HepG2 (cell line): ENCODE measurements at regions not wholly inside any gene's neighbourhood (a gene's known extent, or its start where the extent isn't known, plus 50 kb on each side); places are given as distances from the start of the nearest gene placed in this dataset.

Source experiments
- ATAC-seq: fragments of 200-7000 bp; cut with Tn5 transposase; 3 replicates; pipeline ENCODE4 v1.9.1; 2020; ENCODE audit warnings: mild to moderate bottlenecking, moderate library complexity
- BruUV-seq: library from RNA; stranded (reverse); fragments of 400-500 nt; replicated peaks from 2 replicates; lab custom pipeline; 2021; lab: Mats Ljungman, UMichigan
- CTCF ChIA-PET: fragments of 300-600 bp; formaldehyde crosslinking; extraction: SDS; loops from one replicate; lab custom pipeline; 2021; ENCODE audit warnings: low total read pairs, inconsistent platforms, low intra/inter-chr PET ratio; lab: Yijun Ruan, JAX
- POLR2A ChIA-PET: fragments of 350-600 bp; sonication (Branson Sonifier 250); formaldehyde crosslinking; loops from one replicate; lab custom pipeline; 2020; ENCODE audit warnings: antibody characterized with exemption, inconsistent platforms; lab: Yijun Ruan, JAX
- DNase-seq: peaks from one replicate; pipeline ENCODE4 v3.0.0-alpha.2; 2015; ENCODE audit warnings: low spot score
- FAIRE-seq: peaks from 3 replicates; lab custom pipeline; 2011; peaks lifted over from hg19 to GRCh38; lab: Jason Lieb, UNC
- H2AFZ ChIP-seq: one replicate; pipeline ENCODE4 v1.6.1; 2011; ENCODE audit warnings: low read length, inconsistent platforms
- H3K27ac ChIP-seq: fragments of 300-600 bp; 3 replicates; pipeline ENCODE4 v1.8.0; 2011; ENCODE audit warnings: mixed run types, mild to moderate bottlenecking, mixed read lengths, low read length, inconsistent platforms; ENCODE audit not compliant: insufficient read depth; ENCODE audit errors: extremely low read length
- H3K27me3 ChIP-seq, 2 experiments: fragments of 200-600 bp in 1 of 2; 2 replicates in 1 of 2; 3 replicates in 1 of 2; pipeline versions ENCODE4 v1.6.0 to v1.8.0; 2011; ENCODE audit warnings: low read length in 2 of 2, mild to moderate bottlenecking in 2 of 2, moderate library complexity in 2 of 2, inconsistent platforms in 1 of 2; ENCODE audit not compliant: insufficient read depth in 2 of 2, control insufficient read depth in 1 of 2
- H3K36me3 ChIP-seq, 2 experiments: fragments of 200-600 bp in 1 of 2; replicated peaks in 1 of 2; 2 replicates in 1 of 2; 3 replicates in 1 of 2; pipeline versions ENCODE4 v1.5.1 to v1.8.0; 2011; ENCODE audit warnings: low read length in 2 of 2, inconsistent platforms in 1 of 2; ENCODE audit not compliant: insufficient read depth in 2 of 2, control insufficient read depth in 1 of 2
- H3K4me1 ChIP-seq: 2 replicates; pipeline ENCODE4 v1.5.1; 2012; ENCODE audit warnings: low read length, inconsistent platforms; ENCODE audit not compliant: insufficient read depth
- H3K4me2 ChIP-seq: 2 replicates; pipeline ENCODE4 v1.6.0; 2011; ENCODE audit warnings: low read depth, low read length, inconsistent platforms
- H3K4me3 ChIP-seq, 3 experiments: fragments of 200-600 bp in 1 of 3; sonication (generic), shearing (Covaris generic) in 1 of 3; replicated peaks in 1 of 3; 2 replicates each; pipeline ENCODE4 v1.5.1; 2011 to 2016; ENCODE audit warnings: low read length in 3 of 3, inconsistent platforms in 2 of 3, low read depth in 2 of 3, mild to moderate bottlenecking in 2 of 3, control low read depth in 1 of 3, mixed read lengths in 1 of 3; ENCODE audit not compliant: insufficient read depth in 1 of 3
- H3K79me2 ChIP-seq: one replicate; pipeline ENCODE4 v1.6.1; 2011; ENCODE audit warnings: low read length, inconsistent platforms; ENCODE audit not compliant: insufficient read depth
- H3K9ac ChIP-seq: 2 replicates; pipeline ENCODE4 v1.6.0; 2011; ENCODE audit warnings: mild to moderate bottlenecking, low read depth, low read length, inconsistent platforms; ENCODE audit not compliant: insufficient read depth
- H3K9me3 ChIP-seq: 2 replicates; pipeline ENCODE4 v1.5.1; 2012; ENCODE audit warnings: mild to moderate bottlenecking, low read length
- H4K20me1 ChIP-seq: 2 replicates; pipeline ENCODE4 v1.6.0; 2011; ENCODE audit warnings: inconsistent platforms, mild to moderate bottlenecking, low read length, moderate library complexity; ENCODE audit not compliant: insufficient read depth
- HMGA1 ChIP-seq: sonication (generic); formaldehyde crosslinking; conservative IDR thresholded peaks from 2 replicates; pipeline ENCODE4 v1.4.0; 2020; ENCODE audit warnings: missing genetic modification reagents
- NFKB2 ChIP-seq: sonication (generic); formaldehyde crosslinking; IDR thresholded peaks from 2 replicates; pipeline ENCODE4 v1.4.0; 2020; ENCODE audit warnings: missing genetic modification reagents, borderline replicate concordance
- SSRP1 ChIP-seq: IDR thresholded peaks from 2 replicates; pipeline ENCODE4 v1.6.1; 2016; ENCODE audit warnings: control low read depth
- TMF1 ChIP-seq: sonication (generic); formaldehyde crosslinking; IDR thresholded peaks from 2 replicates; pipeline ENCODE4 v1.8.1; 2022; ENCODE audit warnings: low read depth, missing genetic modification reagents
- TOE1 ChIP-seq: sonication (generic); formaldehyde crosslinking; IDR thresholded peaks from 2 replicates; pipeline ENCODE4 v1.4.0; 2020; ENCODE audit warnings: mild to moderate bottlenecking, missing genetic modification reagents
- ZBTB42 ChIP-seq: sonication (generic); formaldehyde crosslinking; IDR thresholded peaks from 2 replicates; pipeline ENCODE4 v1.5.0; 2020; ENCODE audit warnings: mild to moderate bottlenecking, missing genetic modification reagents
- ZMYM3 ChIP-seq: sonication (generic); formaldehyde crosslinking; IDR thresholded peaks from 2 replicates; pipeline ENCODE4 v1.5.1; 2020; ENCODE audit warnings: mild to moderate bottlenecking, missing genetic modification reagents
- ZNF235 ChIP-seq: sonication (generic); formaldehyde crosslinking; IDR thresholded peaks from 2 replicates; pipeline ENCODE4 v1.8.1; 2023; ENCODE audit warnings: mild to moderate bottlenecking, missing genetic modification reagents, borderline replicate concordance
- ZNF557 ChIP-seq: sonication (generic); formaldehyde crosslinking; IDR thresholded peaks from 2 replicates; pipeline ENCODE4 v1.4.0; 2020; ENCODE audit warnings: missing genetic modification reagents
- ZNF761 ChIP-seq: sonication (generic); formaldehyde crosslinking; conservative IDR thresholded peaks from 2 replicates; pipeline ENCODE4 v1.4.0; 2020; ENCODE audit warnings: mild to moderate bottlenecking, missing genetic modification reagents
- WGBS: methylation state at CpG from one replicate; pipeline ENCODE4 v1.1.6; 2017; ENCODE audit warnings: low lambda C conversion rate; 5-methylcytosine and 5-hydroxymethylcytosine counted together
- in situ Hi-C: cut with HindIII; loops from 2 replicates; pipeline ENCODE4 v1.10.0; 2017; ENCODE audit warnings: low pct_unique_long_range_greater_than_20kb; ENCODE audit not compliant: extremely low pct_ligation_motif_present
- intact Hi-C: fragments of 100-400 bp; cut with micrococcal nuclease; formaldehyde crosslinking; loops from one replicate; pipeline ENCODE4 v1.10.0; 2022; ENCODE audit not compliant: unreplicated experiment
- TF ChIP-seq, protein P1 (sequence below): sonication (generic); formaldehyde crosslinking; conservative IDR thresholded peaks from 2 replicates; pipeline ENCODE4 v1.4.0; 2020; ENCODE audit warnings: missing genetic modification reagents
- TF ChIP-seq, protein P2 (sequence below): sonication (generic); formaldehyde crosslinking; IDR thresholded peaks from 2 replicates; pipeline ENCODE4 v1.8.1; 2022; ENCODE audit warnings: low read depth, mild to moderate bottlenecking, missing genetic modification reagents
- TF ChIP-seq, protein P3 (sequence below): sonication (generic); formaldehyde crosslinking; conservative IDR thresholded peaks from 2 replicates; pipeline ENCODE4 v1.8.0; 2022; ENCODE audit warnings: missing genetic modification reagents

DNA sequence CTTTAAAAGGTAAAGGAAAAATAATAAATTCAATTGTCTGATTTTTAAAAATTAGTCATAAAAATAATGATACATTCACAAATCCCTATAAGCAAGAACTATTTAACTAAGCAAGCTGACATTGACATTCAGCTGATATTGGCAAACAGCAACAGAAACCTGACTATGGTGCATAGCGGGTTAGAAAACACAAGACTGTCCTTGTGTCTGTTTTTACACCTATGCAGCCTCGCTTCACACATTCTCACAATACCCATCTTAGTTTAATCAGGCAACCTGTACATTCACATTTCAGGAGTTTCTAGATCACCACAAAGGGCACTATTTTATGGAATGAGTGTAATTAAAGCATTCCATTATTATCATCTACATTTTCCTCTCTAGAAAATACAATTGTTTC is 737.1 kb downstream of the KCNA4 start:
- Histone ChIP-seq H3K27me3 (no peaks in the 10 kb centered on the region), H3K4me1 (no peaks in the 10 kb centered on the region), H3K36me3 (no peaks in the 10 kb centered on the region), H3K4me2 (no peak overlapping the region), H3K9ac (no peak overlapping the region), H2AFZ (no peak overlapping the region), H3K27ac (no peak overlapping the region), H3K4me3 (no peak overlapping the region), H4K20me1 (no peaks in the 10 kb centered on the region), H3K79me2 (no peaks in the 10 kb centered on the region), H3K9me3 (no peaks in the 10 kb centered on the region)
- BruUV-seq, result no TSS peak
- ChIA-PET CTCF (no interaction called here), POLR2A (no interaction called here)
- intact Hi-C loops, result no loop called here
- DNase-seq (no peak), FAIRE-seq (no peak), ATAC-seq (no peak)
- in situ Hi-C loops, result no loop called here
- WGBS, result 60% methylated on average over 2 of the region's 2 CpGs
- TF ChIP-seq, protein P1, sequence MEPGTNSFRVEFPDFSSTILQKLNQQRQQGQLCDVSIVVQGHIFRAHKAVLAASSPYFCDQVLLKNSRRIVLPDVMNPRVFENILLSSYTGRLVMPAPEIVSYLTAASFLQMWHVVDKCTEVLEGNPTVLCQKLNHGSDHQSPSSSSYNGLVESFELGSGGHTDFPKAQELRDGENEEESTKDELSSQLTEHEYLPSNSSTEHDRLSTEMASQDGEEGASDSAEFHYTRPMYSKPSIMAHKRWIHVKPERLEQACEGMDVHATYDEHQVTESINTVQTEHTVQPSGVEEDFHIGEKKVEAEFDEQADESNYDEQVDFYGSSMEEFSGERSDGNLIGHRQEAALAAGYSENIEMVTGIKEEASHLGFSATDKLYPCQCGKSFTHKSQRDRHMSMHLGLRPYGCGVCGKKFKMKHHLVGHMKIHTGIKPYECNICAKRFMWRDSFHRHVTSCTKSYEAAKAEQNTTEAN (CRISPR knock-in tag), result no peak
- TF ChIP-seq SSRP1 (CRISPR knock-in tag) (no peak), ZBTB42 (CRISPR knock-in tag) (no peak), TOE1 (no peak), NFKB2 (CRISPR knock-in tag) (no peak), ZNF557 (CRISPR knock-in tag) (no peak), ZNF235 (CRISPR knock-in tag) (no peak), ZNF761 (no peak), ZMYM3 (CRISPR knock-in tag) (no peak), TMF1 (CRISPR knock-in tag) (no peak), HMGA1 (CRISPR knock-in tag) (no peak)
- TF ChIP-seq, protein P2, sequence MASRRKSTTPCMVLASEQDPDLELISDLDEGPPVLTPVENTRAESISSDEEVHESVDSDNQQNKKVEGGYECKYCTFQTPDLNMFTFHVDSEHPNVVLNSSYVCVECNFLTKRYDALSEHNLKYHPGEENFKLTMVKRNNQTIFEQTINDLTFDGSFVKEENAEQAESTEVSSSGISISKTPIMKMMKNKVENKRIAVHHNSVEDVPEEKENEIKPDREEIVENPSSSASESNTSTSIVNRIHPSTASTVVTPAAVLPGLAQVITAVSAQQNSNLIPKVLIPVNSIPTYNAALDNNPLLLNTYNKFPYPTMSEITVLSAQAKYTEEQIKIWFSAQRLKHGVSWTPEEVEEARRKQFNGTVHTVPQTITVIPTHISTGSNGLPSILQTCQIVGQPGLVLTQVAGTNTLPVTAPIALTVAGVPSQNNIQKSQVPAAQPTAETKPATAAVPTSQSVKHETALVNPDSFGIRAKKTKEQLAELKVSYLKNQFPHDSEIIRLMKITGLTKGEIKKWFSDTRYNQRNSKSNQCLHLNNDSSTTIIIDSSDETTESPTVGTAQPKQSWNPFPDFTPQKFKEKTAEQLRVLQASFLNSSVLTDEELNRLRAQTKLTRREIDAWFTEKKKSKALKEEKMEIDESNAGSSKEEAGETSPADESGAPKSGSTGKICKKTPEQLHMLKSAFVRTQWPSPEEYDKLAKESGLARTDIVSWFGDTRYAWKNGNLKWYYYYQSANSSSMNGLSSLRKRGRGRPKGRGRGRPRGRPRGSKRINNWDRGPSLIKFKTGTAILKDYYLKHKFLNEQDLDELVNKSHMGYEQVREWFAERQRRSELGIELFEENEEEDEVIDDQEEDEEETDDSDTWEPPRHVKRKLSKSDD (CRISPR knock-in tag), result no peak
- TF ChIP-seq, protein P3, sequence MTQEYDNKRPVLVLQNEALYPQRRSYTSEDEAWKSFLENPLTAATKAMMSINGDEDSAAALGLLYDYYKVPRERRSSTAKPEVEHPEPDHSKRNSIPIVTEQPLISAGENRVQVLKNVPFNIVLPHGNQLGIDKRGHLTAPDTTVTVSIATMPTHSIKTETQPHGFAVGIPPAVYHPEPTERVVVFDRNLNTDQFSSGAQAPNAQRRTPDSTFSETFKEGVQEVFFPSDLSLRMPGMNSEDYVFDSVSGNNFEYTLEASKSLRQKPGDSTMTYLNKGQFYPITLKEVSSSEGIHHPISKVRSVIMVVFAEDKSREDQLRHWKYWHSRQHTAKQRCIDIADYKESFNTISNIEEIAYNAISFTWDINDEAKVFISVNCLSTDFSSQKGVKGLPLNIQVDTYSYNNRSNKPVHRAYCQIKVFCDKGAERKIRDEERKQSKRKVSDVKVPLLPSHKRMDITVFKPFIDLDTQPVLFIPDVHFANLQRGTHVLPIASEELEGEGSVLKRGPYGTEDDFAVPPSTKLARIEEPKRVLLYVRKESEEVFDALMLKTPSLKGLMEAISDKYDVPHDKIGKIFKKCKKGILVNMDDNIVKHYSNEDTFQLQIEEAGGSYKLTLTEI, result no peak
